ENCODE measurements at regions not wholly inside any gene's neighbourhood (a gene's known extent, or its start where the extent isn't known, plus 50 kb on each side); places are given as distances from the start of the nearest gene placed in this dataset.

- no peak for DNase-seq (ENCODE audit: low read depth)
- TF ChIP-seq, protein P1, sequence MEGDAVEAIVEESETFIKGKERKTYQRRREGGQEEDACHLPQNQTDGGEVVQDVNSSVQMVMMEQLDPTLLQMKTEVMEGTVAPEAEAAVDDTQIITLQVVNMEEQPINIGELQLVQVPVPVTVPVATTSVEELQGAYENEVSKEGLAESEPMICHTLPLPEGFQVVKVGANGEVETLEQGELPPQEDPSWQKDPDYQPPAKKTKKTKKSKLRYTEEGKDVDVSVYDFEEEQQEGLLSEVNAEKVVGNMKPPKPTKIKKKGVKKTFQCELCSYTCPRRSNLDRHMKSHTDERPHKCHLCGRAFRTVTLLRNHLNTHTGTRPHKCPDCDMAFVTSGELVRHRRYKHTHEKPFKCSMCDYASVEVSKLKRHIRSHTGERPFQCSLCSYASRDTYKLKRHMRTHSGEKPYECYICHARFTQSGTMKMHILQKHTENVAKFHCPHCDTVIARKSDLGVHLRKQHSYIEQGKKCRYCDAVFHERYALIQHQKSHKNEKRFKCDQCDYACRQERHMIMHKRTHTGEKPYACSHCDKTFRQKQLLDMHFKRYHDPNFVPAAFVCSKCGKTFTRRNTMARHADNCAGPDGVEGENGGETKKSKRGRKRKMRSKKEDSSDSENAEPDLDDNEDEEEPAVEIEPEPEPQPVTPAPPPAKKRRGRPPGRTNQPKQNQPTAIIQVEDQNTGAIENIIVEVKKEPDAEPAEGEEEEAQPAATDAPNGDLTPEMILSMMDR (IDR thresholded peaks at IDR 0.05; ENCODE audit: insufficient read depth, low read depth, low read length), result no peak
- no peak overlapping the region for H3K4me3 ChIP-seq (ENCODE audit: low read depth, low read length)
Observed at GRCh38 chrX:10360116-10360515, 203.3 kb downstream of the CLCN4 start.

DNA sequence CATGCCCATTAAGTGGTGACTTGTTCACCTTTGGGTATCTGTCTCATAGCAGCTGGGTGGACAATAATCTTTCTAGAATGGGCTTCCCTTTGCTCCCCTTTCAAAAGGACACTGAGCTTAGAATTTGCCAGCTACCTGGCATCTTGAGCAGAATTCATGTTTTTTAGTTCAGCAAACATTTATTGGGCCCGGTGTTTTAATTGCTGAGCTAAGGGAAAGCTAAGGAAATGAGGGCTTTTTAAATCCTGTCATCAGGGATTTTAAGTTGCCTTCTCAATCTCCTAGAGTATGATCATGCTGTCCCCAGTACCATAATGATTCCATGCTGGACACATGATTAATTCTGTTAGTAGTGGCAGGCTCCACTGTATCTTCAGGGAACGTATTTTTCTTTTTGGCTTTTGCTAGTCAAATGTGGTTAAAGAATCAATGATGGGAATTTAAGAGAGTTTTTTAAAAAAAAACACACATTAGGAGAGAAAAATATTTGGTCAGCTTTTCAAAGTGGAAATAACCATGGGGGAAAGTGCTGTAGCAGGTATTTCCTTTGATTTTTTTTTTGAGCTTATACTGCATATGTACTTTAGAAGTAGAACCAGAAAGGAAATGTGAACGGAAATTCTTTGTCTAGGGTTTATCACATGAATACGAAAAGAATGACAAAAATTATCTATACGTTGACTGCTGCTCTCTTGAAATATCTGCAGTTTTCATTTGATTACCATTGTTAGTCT, 208.9 kb downstream of the CLCN4 start:
- no peak for DNase-seq (ENCODE audit: low read depth)
- TF ChIP-seq, protein P1 (IDR thresholded peaks at IDR 0.05; ENCODE audit: insufficient read depth, low read depth, low read length), result no peak
- H3K4me3 ChIP-seq (ENCODE audit: low read depth, low read length), result no peak overlapping the region

GRCh38 chrX:10367406-10367805, 210.6 kb downstream of the CLCN4 start:
- H3K4me3 ChIP-seq (ENCODE audit: low read depth, low read length), result no peak overlapping the region
- DNase-seq (ENCODE audit: low read depth), result no peak
- TF ChIP-seq, protein P1 (IDR thresholded peaks at IDR 0.05; ENCODE audit: insufficient read depth, low read depth, low read length), result no peak

DNA sequence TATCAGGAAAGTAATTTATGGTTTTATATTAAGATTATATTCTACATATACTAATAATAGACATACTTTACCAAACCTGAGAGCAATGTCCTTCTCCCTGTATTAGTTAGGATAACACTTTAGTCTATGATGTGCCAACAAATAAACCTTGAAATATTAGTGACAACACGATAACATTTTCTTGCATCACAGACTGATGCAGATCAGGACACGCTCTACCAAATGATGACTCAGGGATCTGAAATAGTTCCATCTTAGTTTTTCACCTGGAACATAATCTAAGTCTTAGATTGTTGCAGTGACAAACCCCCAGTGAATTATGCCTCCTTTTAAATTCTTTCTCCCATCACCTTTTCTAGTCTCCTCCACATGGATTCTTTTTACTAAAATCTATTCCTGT, 214.2 kb downstream of the CLCN4 start:
- TF ChIP-seq, protein P1 (IDR thresholded peaks at IDR 0.05; ENCODE audit: insufficient read depth, low read depth, low read length), result no peak
- no peak overlapping the region for H3K4me3 ChIP-seq (ENCODE audit: low read depth, low read length)
- no peak for DNase-seq (ENCODE audit: low read depth)

DNA sequence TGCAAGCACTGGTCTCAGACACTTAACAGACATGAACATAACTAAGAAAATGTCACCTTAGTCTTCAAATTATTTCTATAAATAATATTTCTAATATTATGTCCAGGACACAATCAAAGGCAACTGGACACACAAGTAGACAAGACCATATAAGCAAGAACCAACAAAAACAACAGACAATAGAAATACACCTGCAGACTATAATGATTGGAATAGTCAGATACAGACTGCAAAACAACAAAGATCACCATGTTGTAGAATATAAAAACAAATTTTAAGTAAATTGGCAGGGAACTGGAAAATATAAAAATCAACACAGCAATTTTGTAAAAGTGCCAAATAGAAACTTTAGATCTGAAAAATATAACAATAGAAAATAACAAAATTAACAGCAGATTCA, 220.7 kb downstream of the CLCN4 start:
- TF ChIP-seq, protein P1 (IDR thresholded peaks at IDR 0.05; ENCODE audit: insufficient read depth, low read depth, low read length), result no peak
- H3K4me3 ChIP-seq (ENCODE audit: low read depth, low read length), result no peak overlapping the region
- no peak for DNase-seq (ENCODE audit: low read depth)

DNA sequence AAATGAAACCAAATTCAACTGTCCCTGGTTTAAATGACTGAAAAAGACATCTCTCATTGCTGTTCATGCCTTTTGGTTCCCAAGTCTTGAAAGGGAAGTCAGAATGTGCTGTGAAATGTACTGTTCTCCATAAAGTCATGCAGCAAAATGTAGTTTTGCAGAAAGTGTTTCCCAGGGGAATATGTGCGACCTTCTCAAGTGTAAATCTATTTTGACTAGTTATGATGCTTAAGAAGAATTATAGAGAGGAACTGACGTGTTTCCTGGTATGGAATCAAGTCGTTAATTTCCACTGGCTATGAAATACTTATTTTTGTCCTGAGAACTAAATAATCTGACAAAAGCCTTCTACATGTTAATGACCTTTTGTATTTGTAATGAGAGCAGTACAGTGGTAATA, 223.1 kb downstream of the CLCN4 start:
- peak; percentile 35 for DNase-seq (ENCODE audit: low read depth)
- TF ChIP-seq, protein P1 (IDR thresholded peaks at IDR 0.05; ENCODE audit: insufficient read depth, low read depth, low read length), result no peak
- no peak overlapping the region for H3K4me3 ChIP-seq (ENCODE audit: low read depth, low read length)

- TF ChIP-seq, protein P1 (IDR thresholded peaks at IDR 0.05; ENCODE audit: insufficient read depth, low read depth, low read length), result no peak
- no peak for DNase-seq (ENCODE audit: low read depth)
- no peak overlapping the region for H3K4me3 ChIP-seq (ENCODE audit: low read depth, low read length)
Observed at GRCh38 chrX:10380300-10380699, 223.5 kb downstream of the CLCN4 start.
